ENCODE measurements at regions not wholly inside any gene's neighbourhood (a gene's known extent, or its start where the extent isn't known, plus 50 kb on each side); places are given as distances from the start of the nearest gene placed in this dataset.
"Not testable (repeated sequence)": the region's sequence is repeated elsewhere in the genome, so short reads cannot be mapped to it uniquely, and the experiment has no call there.

DNA sequence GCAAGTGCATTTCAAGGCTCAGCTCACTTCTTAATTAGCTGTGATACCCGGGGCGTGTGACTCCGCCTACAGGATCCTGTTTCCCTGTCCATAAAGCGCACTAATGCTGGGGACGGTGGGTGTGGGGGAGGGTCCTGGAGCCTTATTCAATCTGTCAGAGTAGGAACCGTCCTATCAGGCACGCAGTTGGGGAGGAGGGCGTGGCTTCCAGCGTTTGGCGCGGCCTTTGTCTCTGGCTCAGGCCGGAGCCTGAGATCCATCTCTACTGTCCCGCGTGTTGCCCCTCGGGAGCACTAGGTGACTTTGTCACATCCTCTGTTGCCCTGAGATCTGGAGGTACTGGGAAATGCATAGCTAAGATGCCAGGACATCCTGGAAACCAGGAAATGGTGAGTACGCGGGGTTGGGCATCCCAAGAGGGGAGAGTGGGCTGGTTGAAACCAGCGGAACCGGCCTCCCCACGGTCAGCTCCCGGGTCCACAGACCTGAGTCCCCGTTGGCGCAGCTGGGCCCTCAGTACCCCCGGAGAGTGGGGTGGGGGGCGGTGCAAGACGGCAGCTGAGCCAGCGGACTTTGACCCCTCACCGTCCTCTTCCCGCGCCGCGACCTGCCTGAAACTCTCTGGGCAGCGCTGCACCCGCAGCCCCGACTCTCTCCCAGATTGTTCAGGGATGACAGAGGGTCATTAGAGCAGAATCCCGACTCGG lies 104.4 kb upstream of the ZNF92 start:
- Mint-ChIP-seq H3K27me3 (peaks cover 69% of the 10 kb centered on the region), H3K4me3 (peak overlapping the region; percentile 80), H3K4me1 (peaks cover 4% of the 10 kb centered on the region), H3K9me3 (peaks cover 11% of the 10 kb centered on the region), H3K27ac (no peak overlapping the region), H3K36me3 (no peaks in the 10 kb centered on the region)
- DNase-seq, result peak; percentile 69

DNA sequence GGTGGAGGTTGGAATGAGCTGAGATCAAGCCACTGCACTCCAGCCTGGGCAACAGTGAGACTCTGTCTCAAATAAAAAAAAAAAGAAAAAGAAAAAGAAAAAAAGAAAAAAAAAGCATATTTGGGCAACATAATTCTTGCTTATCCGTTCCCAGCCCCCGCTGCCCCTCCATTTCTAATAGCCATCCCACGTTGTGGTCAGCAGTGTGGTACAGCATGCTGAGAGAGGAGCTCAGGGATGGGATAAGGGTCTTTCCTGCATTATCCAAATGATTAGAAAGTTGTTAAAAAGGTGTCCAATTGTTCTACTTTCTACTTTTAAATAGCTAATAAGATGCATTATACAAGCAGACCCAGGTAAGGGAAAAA lies 104.9 kb upstream of the ZNF92 start:
- peaks cover 63% of the 10 kb centered on the region for H3K27me3 Mint-ChIP-seq
- peaks cover 7% of the 10 kb centered on the region for H3K9me3 Mint-ChIP-seq
- no peak for DNase-seq
- H3K4me3 Mint-ChIP-seq, result peak overlapping the region; percentile 80
- no peaks in the 10 kb centered on the region for H3K36me3 Mint-ChIP-seq
- H3K27ac Mint-ChIP-seq, result no peak overlapping the region
- peaks cover 4% of the 10 kb centered on the region for H3K4me1 Mint-ChIP-seq

DNA sequence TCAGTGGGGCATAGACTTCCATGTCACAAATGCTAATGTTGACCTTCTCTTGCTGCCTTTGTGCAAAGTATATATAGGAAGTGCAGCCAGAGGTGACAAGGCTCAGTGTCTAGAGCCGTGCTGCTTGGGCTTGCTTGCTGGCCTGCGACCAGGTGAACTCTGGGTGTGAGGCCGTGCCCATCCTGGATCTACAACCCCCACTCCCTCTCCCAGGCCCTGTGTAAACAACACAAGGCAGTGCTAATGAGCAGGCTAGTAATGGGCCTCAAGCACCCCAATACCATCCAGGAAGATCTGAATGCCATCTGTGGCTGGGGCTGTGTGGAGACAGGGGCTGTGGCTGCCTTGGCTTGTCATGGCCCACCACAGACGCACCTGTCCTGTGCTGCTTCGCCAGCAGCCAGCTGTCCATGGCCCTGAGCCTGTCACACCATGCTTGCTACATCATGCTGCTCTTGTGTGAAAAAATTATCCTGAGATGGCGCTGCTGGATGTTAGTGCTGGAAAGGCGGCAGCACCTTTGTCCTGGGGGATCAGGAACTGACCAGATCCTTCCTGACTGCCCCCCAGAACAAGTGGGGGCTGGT lies 107.6 kb upstream of the ZNF92 start:
- Mint-ChIP-seq H3K4me1 (peaks cover 4% of the 10 kb centered on the region), H3K27ac (no peak overlapping the region), H3K4me3 (no peak overlapping the region), H3K36me3 (no peaks in the 10 kb centered on the region), H3K27me3 (peaks cover 37% of the 10 kb centered on the region), H3K9me3 (no peaks in the 10 kb centered on the region)
- no peak for DNase-seq

DNA sequence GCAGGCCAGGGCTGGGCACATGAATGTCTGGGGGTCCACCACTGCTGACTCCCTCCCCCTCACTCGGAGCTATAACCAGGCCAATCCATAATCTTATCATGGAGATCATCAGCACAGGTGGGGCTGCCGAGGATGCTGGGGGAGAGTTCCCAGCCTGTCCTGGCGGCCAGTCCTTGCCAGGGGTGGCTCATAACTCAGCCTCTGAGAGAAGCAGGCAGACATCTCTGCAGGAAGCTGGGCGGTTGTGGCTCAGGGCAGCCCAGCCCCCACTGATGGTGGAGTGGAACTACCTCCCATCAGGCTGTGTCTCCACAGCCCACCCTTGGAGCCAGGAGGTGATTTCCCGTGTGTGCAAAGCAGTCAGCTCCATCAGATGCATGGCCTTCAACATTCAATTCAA lies 109.4 kb upstream of the ZNF92 start:
- Mint-ChIP-seq H3K27me3 (peaks cover 20% of the 10 kb centered on the region), H3K4me3 (no peak overlapping the region), H3K4me1 (peaks cover 3% of the 10 kb centered on the region), H3K36me3 (no peaks in the 10 kb centered on the region), H3K9me3 (no peaks in the 10 kb centered on the region), H3K27ac (no peak overlapping the region)
- no peak for DNase-seq

DNA sequence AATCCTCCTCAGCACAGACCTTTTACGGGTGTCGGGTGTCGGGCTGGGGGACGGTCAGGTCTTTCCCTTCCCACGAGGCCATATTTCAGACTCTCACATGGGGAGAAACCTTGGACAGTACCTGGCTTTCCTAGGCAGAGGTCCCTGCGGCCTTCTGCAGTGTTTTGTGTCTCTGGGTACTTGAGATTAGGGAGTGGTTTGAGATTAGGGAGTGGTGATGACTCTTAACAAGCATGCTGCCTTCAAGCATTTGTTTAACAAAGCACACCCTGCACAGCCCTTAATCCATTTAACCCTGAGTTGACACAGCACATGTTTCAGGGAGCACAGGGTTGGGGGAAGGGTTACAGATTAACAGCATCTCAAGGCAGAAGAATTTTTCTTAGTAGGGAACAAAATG lies 113.0 kb upstream of the ZNF92 start:
- H3K27me3 Mint-ChIP-seq, DNase-seq, H3K27ac Mint-ChIP-seq, H3K36me3 Mint-ChIP-seq, H3K4me3 Mint-ChIP-seq, H3K9me3 Mint-ChIP-seq, H3K4me1 Mint-ChIP-seq: not testable (repeated sequence)

DNA sequence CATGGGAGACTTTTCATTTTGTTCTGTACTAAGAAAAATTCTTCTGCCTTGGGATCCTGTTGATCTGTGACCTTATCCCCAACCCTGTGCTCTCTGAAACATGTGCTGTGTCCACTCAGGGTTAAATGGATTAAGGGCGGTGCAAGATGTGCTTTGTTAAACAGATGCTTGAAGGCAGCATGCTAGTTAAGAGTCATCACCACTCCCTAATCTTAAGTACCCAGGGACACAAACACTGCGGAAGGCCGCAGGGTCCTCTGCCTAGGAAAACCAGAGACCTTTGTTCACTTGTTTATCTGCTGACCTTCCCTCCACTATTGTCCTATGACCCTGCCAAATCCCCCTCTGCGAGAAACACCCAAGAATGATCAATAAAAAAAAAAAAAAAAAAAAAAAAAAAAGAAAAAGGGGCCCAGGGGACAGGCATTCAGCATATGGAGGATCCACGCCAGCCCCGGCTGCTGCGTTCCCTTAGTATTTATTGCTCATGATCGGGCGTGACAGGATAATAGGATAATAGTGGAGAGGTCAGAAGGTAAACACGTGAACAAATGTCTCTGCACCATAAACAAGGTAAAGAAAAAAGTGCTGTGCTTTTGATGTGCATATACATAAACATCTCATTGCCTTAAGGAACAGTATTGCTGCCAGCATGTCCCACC lies 113.7 kb upstream of the ZNF92 start:
- H3K36me3 Mint-ChIP-seq, H3K27me3 Mint-ChIP-seq, H3K4me3 Mint-ChIP-seq, H3K4me1 Mint-ChIP-seq, H3K27ac Mint-ChIP-seq, DNase-seq, H3K9me3 Mint-ChIP-seq: not testable (repeated sequence)

DNA sequence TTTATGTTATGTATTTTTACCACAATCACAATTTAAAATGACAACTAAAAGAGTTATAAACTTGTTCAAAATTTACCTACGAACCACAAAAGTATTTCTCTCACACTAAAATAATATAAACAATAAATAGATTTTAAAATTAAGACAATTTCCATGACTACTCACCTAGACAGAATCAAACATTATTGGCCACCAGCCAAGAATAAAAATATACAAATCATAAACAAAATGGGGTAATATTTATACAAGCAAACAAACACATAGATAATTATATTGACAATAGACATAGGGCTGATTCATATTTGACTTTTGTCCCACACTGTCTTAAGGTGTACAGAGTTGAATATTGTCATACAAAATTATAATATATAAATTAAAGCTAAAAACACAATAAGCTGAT lies 119.6 kb upstream of the ZNF92 start:
- DNase-seq, result no peak
- H3K9me3 Mint-ChIP-seq, result no peaks in the 10 kb centered on the region
- peaks cover 31% of the 10 kb centered on the region for H3K27me3 Mint-ChIP-seq
- peaks cover 3% of the 10 kb centered on the region for H3K36me3 Mint-ChIP-seq
- H3K4me1 Mint-ChIP-seq, result peaks cover 2% of the 10 kb centered on the region
- H3K4me3 Mint-ChIP-seq, result no peak overlapping the region
- no peak overlapping the region for H3K27ac Mint-ChIP-seq

DNA sequence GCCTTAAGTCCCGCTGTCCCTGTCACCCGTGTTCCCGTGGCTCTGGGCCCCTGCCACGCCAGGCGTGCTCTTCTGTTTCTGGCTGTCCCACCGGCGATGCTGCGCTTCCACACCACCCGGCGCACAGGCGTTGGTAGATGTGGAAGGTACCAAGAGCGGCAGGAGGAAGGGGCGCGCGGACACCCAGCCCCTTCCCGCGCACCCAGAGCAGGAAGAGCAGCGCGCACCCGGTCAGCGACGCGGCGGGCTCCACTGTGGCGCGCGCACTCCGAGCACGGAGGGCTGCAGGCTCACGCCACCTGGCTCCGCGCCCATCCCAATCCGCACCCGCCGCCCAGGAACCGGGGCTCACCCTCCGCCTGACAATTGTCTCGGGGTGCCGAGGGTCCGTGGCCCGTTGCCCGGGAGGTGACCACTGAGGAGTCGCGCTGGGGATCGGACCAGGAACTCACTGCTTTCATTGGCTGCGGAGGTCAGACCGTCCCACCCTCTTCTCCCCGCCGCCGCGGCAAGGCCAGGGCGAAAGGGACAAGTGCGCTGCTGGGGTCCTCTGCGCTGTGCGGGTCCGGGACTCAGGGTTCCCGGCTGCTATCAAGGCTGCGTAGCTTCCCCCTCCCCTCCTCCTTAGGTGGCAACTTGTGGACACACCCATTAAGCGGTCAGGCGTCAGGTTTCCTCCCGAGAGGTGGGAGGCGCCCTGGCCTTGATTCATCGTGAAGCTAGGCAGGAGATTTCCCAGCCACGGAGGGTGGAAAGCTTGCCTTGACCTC lies 121.6 kb upstream of the ZNF92 start:
- Mint-ChIP-seq H3K27me3 (peaks cover 32% of the 10 kb centered on the region), H3K4me1 (peaks cover 2% of the 10 kb centered on the region), H3K36me3 (peaks cover 3% of the 10 kb centered on the region), H3K27ac (no peak overlapping the region), H3K4me3 (peak overlapping the region; percentile 71), H3K9me3 (no peaks in the 10 kb centered on the region)
- peak; percentile 25 for DNase-seq

DNA sequence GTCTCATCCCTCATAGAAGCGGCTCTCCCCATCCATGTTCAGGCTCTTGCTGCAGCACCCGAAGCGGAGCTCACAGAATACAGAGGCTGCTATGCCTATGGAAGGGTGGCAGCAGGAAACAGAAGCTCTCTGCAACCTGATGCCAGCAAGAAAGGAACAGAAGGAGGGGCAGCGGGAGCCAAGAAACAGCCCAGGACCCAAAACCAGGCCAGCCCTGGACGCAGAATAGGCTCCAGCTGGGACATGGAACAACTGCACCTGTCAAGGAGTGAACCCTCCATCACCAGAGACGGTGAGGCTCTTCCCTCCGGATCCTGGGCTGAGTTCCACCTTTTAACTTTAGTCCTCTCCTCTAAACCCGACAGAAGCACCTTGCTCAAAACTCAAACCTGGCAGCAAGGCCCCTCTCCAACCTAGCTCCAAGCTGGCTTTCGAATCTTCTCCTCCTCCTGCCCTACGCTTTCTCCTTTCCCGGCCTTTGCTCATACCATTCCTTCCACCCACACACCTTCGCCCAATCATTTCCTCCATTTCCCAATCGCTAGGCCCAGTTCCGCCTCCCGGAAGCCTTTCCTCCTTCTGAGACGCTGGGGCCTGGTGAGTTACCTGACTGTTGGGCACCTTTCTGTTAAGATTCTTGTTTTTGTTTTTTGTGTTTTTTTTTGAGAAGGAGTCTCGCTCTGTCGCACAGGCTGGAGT lies 122.8 kb upstream of the ZNF92 start:
- H3K27ac Mint-ChIP-seq, result no peak overlapping the region
- no peak for DNase-seq
- peaks cover 2% of the 10 kb centered on the region for H3K4me1 Mint-ChIP-seq
- H3K27me3 Mint-ChIP-seq, result peaks cover 32% of the 10 kb centered on the region
- H3K9me3 Mint-ChIP-seq, result no peaks in the 10 kb centered on the region
- peaks cover 3% of the 10 kb centered on the region for H3K36me3 Mint-ChIP-seq
- H3K4me3 Mint-ChIP-seq, result no peak overlapping the region

DNA sequence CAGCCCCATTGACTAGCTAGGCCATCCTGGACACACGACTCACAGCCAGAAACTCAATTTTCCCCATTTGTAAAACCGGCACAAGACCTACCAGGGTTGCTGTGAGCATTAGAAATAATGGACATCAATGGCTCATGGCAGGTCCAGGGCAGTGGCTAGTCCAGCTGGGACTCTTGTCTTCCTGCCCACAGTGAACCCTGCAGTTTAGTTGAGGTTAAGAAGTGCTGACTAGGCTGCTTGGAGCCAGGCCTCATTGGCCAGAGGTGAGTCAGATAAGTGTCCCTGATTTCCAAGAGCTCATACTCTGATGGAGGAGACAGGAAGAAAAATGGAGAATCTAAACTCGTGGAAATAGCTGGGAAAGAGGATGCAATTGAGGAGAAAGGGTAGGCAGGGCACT lies 123.4 kb upstream of the ZNF92 start:
- Mint-ChIP-seq H3K4me3 (no peak overlapping the region), H3K9me3 (no peaks in the 10 kb centered on the region), H3K27ac (no peak overlapping the region), H3K36me3 (peaks cover 3% of the 10 kb centered on the region), H3K27me3 (peaks cover 32% of the 10 kb centered on the region), H3K4me1 (peaks cover 2% of the 10 kb centered on the region)
- no peak for DNase-seq

DNA sequence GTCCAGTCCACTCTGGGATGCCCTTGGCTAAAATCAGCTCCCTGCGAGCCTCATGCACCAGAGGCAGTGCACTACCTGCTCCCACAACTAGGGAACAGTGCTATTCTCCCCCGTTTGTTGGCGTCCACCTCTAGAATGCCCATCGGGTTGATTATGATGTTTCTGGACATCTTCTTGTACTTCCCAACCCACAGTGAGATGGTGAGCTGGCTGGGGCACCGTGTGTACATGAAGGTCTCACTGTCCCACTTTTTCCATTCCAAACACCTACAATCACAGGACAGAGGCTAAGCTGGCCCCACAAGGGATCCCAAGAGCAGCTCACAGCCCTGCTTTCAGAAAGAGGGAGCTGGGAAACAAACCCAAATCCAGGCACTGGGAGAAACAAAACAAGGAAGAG lies 126.2 kb upstream of the ZNF92 start:
- DNase-seq, result no peak
- Mint-ChIP-seq H3K27me3 (peaks cover 31% of the 10 kb centered on the region), H3K4me3 (no peak overlapping the region), H3K36me3 (peaks cover 3% of the 10 kb centered on the region), H3K4me1 (peaks cover 2% of the 10 kb centered on the region), H3K27ac (no peak overlapping the region), H3K9me3 (no peaks in the 10 kb centered on the region)

DNA sequence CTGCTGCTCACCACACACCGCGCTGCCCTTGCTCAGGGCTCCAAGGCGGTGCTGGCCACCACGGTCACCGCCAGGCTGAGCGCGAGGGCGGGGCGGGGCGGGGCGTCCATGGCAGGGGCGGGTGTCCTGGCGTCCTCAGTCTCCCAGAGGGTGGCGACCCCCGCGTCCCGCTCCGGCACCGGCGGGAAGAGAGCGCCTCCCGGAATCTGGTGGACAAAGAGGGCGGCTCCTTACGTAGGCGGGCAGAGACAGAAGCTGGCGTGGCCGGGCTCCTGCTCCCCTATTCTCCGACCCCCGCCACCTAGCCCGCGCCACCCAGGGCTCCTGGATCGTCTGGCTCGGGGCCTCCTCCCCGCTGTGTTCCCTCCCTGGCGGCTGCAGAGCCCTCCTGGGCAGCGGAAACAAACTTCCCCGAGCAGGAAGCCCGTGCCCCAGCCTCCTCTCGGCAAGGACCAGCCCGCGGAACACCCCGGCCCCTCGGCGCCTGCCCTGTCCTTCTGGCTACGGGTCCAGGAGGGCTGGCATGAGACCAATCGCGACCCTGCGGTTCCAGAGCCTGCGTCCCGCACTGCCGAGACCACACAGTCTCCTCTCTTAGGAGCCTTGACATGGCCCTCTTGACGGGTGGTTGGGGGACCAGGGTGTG lies 133.8 kb upstream of the ZNF92 start:
- Mint-ChIP-seq H3K4me1 (no peaks in the 10 kb centered on the region), H3K4me3 (peak overlapping the region; percentile 48), H3K9me3 (no peaks in the 10 kb centered on the region), H3K27me3 (peaks cover 47% of the 10 kb centered on the region), H3K36me3 (no peaks in the 10 kb centered on the region), H3K27ac (no peak overlapping the region)
- no peak for DNase-seq

DNA sequence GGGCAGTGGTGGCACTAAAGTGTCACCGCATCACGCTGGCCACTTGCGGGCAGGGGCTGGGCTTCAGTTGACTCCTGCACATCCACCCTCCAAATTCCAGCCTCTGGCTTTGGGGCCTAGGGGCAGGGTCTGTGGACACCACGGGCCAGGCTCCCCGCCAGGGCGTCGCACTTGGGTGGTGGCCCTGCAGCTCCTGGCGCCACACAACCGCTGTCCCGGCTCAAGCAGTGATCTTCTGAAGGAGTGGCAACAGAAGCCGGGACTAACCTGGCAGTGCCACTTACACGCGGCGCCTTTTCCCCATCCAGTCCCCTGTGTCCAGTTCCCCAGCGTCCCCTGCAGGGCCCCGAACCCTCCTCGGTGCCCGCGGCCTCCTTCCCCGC lies 134.3 kb upstream of the ZNF92 start:
- Mint-ChIP-seq H3K27me3 (peaks cover 46% of the 10 kb centered on the region), H3K36me3 (no peaks in the 10 kb centered on the region), H3K4me1 (no peaks in the 10 kb centered on the region), H3K4me3 (no peak overlapping the region), H3K9me3 (no peaks in the 10 kb centered on the region), H3K27ac (no peak overlapping the region)
- DNase-seq, result no peak

DNA sequence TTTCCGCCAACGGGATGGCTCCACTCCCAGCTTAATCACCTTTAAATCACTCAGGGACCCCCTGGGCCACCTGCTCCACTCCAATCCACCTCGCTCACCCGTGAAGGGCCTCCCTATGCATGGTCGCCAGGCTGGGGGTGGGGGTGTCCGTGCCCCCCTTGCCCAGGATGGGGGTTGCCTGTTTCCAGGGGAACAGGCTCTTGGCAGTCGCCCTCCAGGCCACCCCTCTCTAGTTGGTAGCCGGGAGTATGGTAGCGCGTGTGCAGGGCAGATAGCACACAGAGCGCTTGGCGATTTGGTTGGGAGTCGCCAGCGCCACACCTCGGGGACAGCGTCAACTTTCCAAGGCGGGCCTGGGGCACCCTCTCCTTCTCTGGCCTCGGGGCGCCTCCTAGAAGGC lies 134.9 kb upstream of the ZNF92 start:
- DNase-seq, result no peak
- Mint-ChIP-seq H3K36me3 (no peaks in the 10 kb centered on the region), H3K4me1 (peaks cover 2% of the 10 kb centered on the region), H3K27me3 (peaks cover 41% of the 10 kb centered on the region), H3K4me3 (no peak overlapping the region), H3K9me3 (no peaks in the 10 kb centered on the region), H3K27ac (no peak overlapping the region)
